C4-2B (cell line): ENCODE measurements at regions not wholly inside any gene's neighbourhood (a gene's known extent, or its start where the extent isn't known, plus 50 kb on each side); places are given as distances from the start of the nearest gene placed in this dataset.

Experiments used
- ZFX ChIP-seq: fragments of 450-650 bp; IDR thresholded peaks from 2 replicates; pipeline ENCODE4 v1.6.1; 2017
- TF ChIP-seq, protein P1 (sequence below): fragments of 450-650 bp; conservative IDR thresholded peaks from 2 replicates; pipeline ENCODE4 v1.5.1; 2017; ENCODE audit warnings: mild to moderate bottlenecking

DNA sequence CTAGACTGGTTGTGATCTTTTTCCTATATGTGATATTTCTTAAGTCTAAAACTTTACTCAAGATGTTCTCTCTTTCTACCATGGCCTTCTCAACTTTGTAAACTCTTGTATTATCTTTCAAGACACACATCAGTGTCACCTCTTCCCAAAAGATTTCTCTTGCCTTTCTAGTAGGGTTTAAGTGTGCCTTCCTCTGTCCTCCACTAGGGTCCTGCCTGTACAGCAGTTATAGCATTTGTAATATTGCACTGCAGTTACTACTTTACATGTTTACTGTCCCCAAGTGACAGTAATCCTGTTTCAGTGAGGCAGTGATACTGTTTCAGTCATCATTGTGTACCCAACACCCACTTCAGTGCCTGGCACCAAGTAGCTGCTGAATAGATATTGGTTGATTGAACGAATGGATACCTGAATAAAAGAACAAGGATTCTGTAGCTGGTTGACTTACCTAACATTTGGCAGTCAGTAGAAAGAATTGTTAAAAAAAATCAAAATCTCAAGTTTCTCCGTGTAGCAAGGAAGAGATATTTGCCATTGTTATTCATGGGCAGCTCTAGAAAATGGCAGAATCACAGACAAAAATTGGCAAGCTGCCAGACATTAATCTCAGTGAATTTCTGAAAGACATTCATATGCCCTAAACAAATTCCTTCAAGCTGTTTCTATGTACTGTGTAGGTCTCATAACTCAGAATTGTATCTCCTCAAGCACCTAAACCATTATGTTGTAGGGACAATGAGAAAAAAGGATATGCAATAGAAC lies 79.4 kb downstream of the RBMXL2 start:
- TF ChIP-seq, protein P1, sequence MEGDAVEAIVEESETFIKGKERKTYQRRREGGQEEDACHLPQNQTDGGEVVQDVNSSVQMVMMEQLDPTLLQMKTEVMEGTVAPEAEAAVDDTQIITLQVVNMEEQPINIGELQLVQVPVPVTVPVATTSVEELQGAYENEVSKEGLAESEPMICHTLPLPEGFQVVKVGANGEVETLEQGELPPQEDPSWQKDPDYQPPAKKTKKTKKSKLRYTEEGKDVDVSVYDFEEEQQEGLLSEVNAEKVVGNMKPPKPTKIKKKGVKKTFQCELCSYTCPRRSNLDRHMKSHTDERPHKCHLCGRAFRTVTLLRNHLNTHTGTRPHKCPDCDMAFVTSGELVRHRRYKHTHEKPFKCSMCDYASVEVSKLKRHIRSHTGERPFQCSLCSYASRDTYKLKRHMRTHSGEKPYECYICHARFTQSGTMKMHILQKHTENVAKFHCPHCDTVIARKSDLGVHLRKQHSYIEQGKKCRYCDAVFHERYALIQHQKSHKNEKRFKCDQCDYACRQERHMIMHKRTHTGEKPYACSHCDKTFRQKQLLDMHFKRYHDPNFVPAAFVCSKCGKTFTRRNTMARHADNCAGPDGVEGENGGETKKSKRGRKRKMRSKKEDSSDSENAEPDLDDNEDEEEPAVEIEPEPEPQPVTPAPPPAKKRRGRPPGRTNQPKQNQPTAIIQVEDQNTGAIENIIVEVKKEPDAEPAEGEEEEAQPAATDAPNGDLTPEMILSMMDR = peak; percentile 19
- TF ChIP-seq ZFX = no peak
